Peyer's patch (tissue), 4 donors: ENCODE measurements at regions not wholly inside any gene's neighbourhood (a gene's known extent, or its start where the extent isn't known, plus 50 kb on each side); places are given as distances from the start of the nearest gene placed in this dataset.

ENCODE experiments used
- DNase-seq, 3 donors: peaks; one replicate each; pipeline ENCODE4 v3.0.0-alpha.2; 2017 to 2019
- H3K27ac ChIP-seq, 4 donors: fragments of 200-600 bp; sonication (generic); one replicate each; pipeline ENCODE4 v1.5.1; 2016 to 2019
- H3K27me3 ChIP-seq, 2 donors: fragments of 200-600 bp; sonication (generic); one replicate each; pipeline ENCODE4 v1.5.1; 2019
- H3K36me3 ChIP-seq, 3 donors: fragments of 200-600 bp; sonication (generic); one replicate each; pipeline ENCODE4 v1.5.1; 2016 to 2019
- H3K4me1 ChIP-seq, 4 donors: fragments of 200-600 bp; sonication (generic); one replicate each; pipeline ENCODE4 v1.5.1; 2016 to 2019
- H3K4me3 ChIP-seq, 4 donors: fragments of 200-600 bp; sonication (generic); 1 replicate in 3 of 4; 2 replicates in 1 of 4; pipeline ENCODE4 v1.5.1; 2016 to 2019; ENCODE audit warnings: mild to moderate bottlenecking in 1 of 4
- H3K9me3 ChIP-seq, 4 donors: fragments of 200-600 bp; sonication (generic); one replicate each; pipeline ENCODE4 v1.5.1; 2016 to 2019; ENCODE audit warnings: mild to moderate bottlenecking in 1 of 4
- POLR2A ChIP-seq, 2 donors: fragments of 450-650 bp; IDR thresholded peaks; one replicate each; pipeline ENCODE4 v1.5.1; 2017; ENCODE audit warnings: antibody characterized with exemption in 2 of 2, mild to moderate bottlenecking in 2 of 2, moderate library complexity in 2 of 2
- TF ChIP-seq, protein P1 (sequence below), 6 experiments: fragments of 450-650 bp in 4 of 6; fragments of 200-600 bp in 2 of 6; sonication (generic) in 1 of 6; IDR thresholded peaks; one replicate each; pipeline ENCODE4 v1.5.1; 2017 to 2019; ENCODE audit warnings: antibody characterized with exemption in 6 of 6, mild to moderate bottlenecking in 3 of 6, moderate library complexity in 1 of 6

DNA sequence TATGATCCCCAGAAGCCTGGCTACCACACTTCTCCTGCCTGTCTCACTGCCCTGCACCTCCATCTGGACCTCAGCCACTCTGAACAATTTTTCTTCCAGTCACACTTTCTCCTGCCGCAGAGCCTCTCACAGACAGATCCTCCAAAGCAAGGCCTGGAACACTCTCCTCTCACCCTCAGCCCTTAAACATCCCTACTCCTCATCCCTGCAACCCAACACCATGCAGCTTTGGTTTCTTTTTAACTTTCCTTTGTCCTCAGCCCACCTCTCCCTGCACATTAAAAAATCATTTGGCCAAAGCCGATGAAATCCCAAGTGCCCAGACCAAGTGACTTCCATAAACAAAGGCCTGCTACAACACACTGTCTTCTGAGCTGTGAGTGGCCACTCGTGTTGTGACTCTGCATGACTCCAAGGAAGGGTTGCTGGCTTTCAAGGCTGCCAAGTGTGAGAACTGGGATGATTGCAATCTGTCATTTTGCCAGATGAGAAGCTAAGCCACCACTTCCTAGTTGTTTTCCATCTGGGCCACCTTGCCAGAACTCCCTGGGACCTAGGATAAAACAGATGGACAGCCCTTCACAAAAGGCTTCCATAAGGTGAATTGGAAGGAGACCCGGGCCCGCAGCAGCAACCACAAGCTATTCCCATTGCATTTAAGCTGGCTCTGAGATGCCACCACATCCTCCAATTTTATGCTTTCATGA lies 144.4 kb upstream of the SSTR4 start:
- Histone ChIP-seq H3K4me3 (no peak overlapping the region), H3K27me3 (no peaks in the 10 kb centered on the region), H3K4me1 (no peaks in the 10 kb centered on the region), H3K27ac (no peak overlapping the region), H3K36me3 (no peaks in the 10 kb centered on the region), H3K9me3 (no peaks in the 10 kb centered on the region)
- no peak for DNase-seq
- TF ChIP-seq, protein P1, sequence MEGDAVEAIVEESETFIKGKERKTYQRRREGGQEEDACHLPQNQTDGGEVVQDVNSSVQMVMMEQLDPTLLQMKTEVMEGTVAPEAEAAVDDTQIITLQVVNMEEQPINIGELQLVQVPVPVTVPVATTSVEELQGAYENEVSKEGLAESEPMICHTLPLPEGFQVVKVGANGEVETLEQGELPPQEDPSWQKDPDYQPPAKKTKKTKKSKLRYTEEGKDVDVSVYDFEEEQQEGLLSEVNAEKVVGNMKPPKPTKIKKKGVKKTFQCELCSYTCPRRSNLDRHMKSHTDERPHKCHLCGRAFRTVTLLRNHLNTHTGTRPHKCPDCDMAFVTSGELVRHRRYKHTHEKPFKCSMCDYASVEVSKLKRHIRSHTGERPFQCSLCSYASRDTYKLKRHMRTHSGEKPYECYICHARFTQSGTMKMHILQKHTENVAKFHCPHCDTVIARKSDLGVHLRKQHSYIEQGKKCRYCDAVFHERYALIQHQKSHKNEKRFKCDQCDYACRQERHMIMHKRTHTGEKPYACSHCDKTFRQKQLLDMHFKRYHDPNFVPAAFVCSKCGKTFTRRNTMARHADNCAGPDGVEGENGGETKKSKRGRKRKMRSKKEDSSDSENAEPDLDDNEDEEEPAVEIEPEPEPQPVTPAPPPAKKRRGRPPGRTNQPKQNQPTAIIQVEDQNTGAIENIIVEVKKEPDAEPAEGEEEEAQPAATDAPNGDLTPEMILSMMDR (IDR thresholded peaks at IDR 0.05): no peak
- TF ChIP-seq POLR2A (IDR thresholded peaks at IDR 0.05): no peak

DNA sequence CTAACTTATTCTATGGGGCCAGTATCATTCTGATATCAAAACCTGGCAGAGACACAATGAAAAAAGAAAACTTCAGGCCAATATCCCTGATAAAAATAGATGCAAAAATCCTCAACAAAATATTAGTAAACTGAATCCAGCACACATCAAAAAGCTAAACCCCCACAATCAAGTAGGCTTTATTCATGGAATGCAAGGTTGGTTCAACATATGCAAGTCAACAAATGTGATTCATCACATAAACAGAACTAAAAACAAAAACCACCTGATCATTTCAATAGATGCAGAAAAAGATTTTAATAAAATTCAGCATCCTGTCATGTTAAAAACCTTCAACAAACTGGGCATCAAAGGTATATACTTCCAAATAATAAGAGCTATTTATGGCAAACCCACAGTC lies 133.9 kb upstream of the SSTR4 start:
- H3K27ac ChIP-seq: no peak overlapping the region
- no peaks in the 10 kb centered on the region for H3K27me3 ChIP-seq
- no peaks in the 10 kb centered on the region for H3K4me1 ChIP-seq
- H3K36me3 ChIP-seq: no peaks in the 10 kb centered on the region
- no peak overlapping the region for H3K4me3 ChIP-seq
- TF ChIP-seq POLR2A (IDR thresholded peaks at IDR 0.05): no peak
- TF ChIP-seq, protein P1 (IDR thresholded peaks at IDR 0.05): no peak
- no peaks in the 10 kb centered on the region for H3K9me3 ChIP-seq
- DNase-seq: no peak

DNA sequence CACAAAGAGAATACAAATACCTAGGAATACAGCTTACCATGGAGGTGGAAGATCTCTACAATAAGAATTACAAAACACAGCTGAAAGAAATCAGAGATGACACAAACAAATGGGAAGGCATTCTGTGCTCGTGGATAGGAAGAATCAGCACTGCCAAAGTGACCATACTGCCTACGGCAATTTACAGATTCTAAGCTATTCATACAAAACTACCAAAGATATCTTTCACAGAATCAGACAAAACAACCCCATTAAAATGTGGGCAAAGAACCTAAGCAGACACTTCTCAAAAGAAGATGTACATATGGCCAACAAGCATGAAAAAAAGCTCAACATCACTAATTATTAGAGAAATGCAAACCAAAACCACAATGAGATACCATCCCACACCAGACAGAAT lies 133.2 kb upstream of the SSTR4 start:
- H3K4me3 ChIP-seq: no peak overlapping the region
- no peaks in the 10 kb centered on the region for H3K27me3 ChIP-seq
- TF ChIP-seq, protein P1 (IDR thresholded peaks at IDR 0.05): no peak
- TF ChIP-seq POLR2A (IDR thresholded peaks at IDR 0.05): no peak
- no peaks in the 10 kb centered on the region for H3K4me1 ChIP-seq
- H3K36me3 ChIP-seq: no peaks in the 10 kb centered on the region
- H3K9me3 ChIP-seq: no peaks in the 10 kb centered on the region
- H3K27ac ChIP-seq: no peak overlapping the region
- no peak for DNase-seq

DNA sequence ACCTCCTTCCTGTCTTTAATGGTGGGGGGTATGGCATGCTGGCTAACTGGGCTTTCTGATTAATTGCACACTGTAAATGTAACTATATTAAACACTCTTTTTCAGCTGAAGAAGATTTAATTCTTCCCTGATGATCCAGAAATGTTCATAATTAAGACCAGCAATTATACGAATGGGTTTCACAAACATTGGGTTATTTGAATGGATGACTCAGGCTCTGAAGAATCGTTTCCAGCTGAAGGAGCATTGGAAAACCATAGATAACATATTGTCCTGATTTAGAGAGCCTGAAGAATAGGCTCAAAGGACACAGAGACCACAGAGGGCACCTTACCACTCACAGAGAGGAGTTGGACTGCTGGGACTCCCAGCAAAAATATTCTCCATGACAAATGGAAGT lies 130.7 kb upstream of the SSTR4 start:
- no peak for DNase-seq
- no peaks in the 10 kb centered on the region for H3K27me3 ChIP-seq
- no peaks in the 10 kb centered on the region for H3K4me1 ChIP-seq
- H3K4me3 ChIP-seq: no peak overlapping the region
- no peak for TF ChIP-seq POLR2A (IDR thresholded peaks at IDR 0.05)
- TF ChIP-seq, protein P1 (IDR thresholded peaks at IDR 0.05): no peak
- H3K36me3 ChIP-seq: no peaks in the 10 kb centered on the region
- no peaks in the 10 kb centered on the region for H3K9me3 ChIP-seq
- no peak overlapping the region for H3K27ac ChIP-seq

DNA sequence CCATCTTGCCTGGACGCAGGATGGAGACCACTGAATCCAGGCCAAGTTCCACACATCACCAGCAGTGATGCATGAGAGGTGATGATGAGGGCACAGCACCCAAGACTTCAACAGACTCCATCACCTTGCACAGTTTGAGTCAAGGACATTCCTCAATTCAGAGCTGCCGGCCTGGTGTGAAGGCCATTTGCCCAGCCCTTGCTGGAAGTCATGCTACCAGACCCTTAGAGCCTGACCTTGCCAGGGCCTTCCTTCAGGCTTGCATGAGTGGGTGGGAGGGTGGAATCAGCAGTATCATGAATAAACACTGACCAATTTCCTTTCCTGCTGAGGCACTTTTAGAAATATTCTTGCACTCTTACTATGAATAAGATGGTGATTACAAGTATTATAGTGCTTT lies 130.2 kb upstream of the SSTR4 start:
- Histone ChIP-seq H3K27ac (no peak overlapping the region), H3K36me3 (no peaks in the 10 kb centered on the region), H3K27me3 (no peaks in the 10 kb centered on the region), H3K9me3 (no peaks in the 10 kb centered on the region), H3K4me3 (no peak overlapping the region), H3K4me1 (no peaks in the 10 kb centered on the region)
- TF ChIP-seq, protein P1 (IDR thresholded peaks at IDR 0.05): no peak
- no peak for TF ChIP-seq POLR2A (IDR thresholded peaks at IDR 0.05)
- DNase-seq: no peak

DNA sequence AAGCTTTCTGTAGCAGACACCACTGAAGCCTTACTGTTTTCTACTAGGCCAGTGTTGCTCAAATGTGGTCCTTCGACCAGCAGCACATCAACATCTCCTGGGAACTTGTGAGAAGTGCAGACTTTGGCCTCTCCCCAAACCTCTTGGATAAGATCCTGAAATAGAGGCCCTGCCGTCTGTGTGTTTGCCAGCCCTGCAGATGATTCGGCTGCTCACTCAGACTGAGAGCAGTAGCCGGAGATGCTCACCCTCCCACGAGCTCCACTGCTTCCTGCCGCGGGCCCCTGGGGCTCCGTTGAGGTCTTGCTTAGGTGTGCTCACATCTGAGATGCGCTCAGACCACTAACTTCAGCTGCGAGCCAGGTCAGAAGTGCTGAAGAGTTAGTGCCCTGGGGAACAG lies 129.5 kb upstream of the SSTR4 start:
- no peak overlapping the region for H3K4me3 ChIP-seq

More for the DNA sequence above, 129.5 kb upstream of the SSTR4 start:
- no peaks in the 10 kb centered on the region for H3K27me3 ChIP-seq
- no peaks in the 10 kb centered on the region for H3K36me3 ChIP-seq
- TF ChIP-seq POLR2A (IDR thresholded peaks at IDR 0.05): no peak
- TF ChIP-seq, protein P1 (IDR thresholded peaks at IDR 0.05): no peak
- no peaks in the 10 kb centered on the region for H3K4me1 ChIP-seq
- no peak overlapping the region for H3K27ac ChIP-seq
- no peak for DNase-seq
- no peaks in the 10 kb centered on the region for H3K9me3 ChIP-seq
